22Rv1 (cell line): ENCODE measurements at regions not wholly inside any gene's neighbourhood (a gene's known extent, or its start where the extent isn't known, plus 50 kb on each side); places are given as distances from the start of the nearest gene placed in this dataset.

Source experiments
- CTCF ChIP-seq: fragments of 450-650 bp; IDR thresholded peaks from 2 replicates; pipeline ENCODE4 v1.5.1; 2017; ENCODE audit warnings: mild to moderate bottlenecking
- ZFX ChIP-seq: fragments of 450-650 bp; IDR thresholded peaks from 2 replicates; pipeline ENCODE4 v1.6.1; 2017; ENCODE audit warnings: antibody characterized with exemption, borderline replicate concordance

- TF ChIP-seq CTCF: no peak
- no peak for TF ChIP-seq ZFX
Observed at GRCh38 chr21:35581640-35582039, 478.7 kb downstream of the SETD4 start.
